ENCODE measurements at regions not wholly inside any gene's neighbourhood (a gene's known extent, or its start where the extent isn't known, plus 50 kb on each side); places are given as distances from the start of the nearest gene placed in this dataset.
"Not testable (repeated sequence)": the region's sequence is repeated elsewhere in the genome, so short reads cannot be mapped to it uniquely, and the experiment has no call there.

GRCh38 chr3:29005862-29006261 is 275.0 kb upstream of the RBMS3 start:
- Mint-ChIP-seq H3K4me1 (ENCODE audit: low read depth) (no peaks in the 10 kb centered on the region), H3K27me3 (no peaks in the 10 kb centered on the region), H3K9me3 (no peaks in the 10 kb centered on the region), H3K36me3 (ENCODE audit: low read depth) (no peaks in the 10 kb centered on the region), H3K27ac (no peak overlapping the region), H3K4me3 (no peak overlapping the region)
- intact Hi-C loops (cut with micrococcal nuclease): no loop called here

DNA sequence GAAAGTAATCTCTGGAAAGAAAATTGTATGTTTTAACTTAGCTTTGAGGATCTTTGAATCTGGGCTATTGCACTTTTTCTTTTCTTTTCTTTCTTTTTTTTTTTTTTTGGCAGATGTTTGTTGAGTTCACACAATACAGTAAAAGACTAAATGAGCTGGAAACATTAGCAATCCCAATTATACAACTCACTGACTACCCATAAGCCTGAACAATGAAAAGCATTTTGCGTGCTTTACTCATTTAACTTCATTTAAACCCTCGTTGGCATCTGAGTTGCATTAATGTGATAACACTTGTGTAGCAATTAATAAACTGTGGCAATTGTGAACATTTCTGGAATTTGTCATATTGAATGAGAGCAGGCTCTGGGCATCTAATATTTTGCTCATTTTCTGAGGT is 269.4 kb upstream of the RBMS3 start:
- intact Hi-C loops (cut with micrococcal nuclease): no loop called here
- Mint-ChIP-seq H3K9me3 (peaks cover 8% of the 10 kb centered on the region), H3K4me1 (ENCODE audit: low read depth) (no peaks in the 10 kb centered on the region), H3K27me3 (no peaks in the 10 kb centered on the region), H3K36me3 (ENCODE audit: low read depth) (no peaks in the 10 kb centered on the region), H3K27ac (no peak overlapping the region), H3K4me3 (no peak overlapping the region)

- H3K27ac Mint-ChIP-seq: no peak overlapping the region
- intact Hi-C loops (cut with micrococcal nuclease): no loop called here
- H3K27me3 Mint-ChIP-seq: no peaks in the 10 kb centered on the region
- no peak overlapping the region for H3K4me3 Mint-ChIP-seq
- no peaks in the 10 kb centered on the region for H3K4me1 Mint-ChIP-seq (ENCODE audit: low read depth)
- no peaks in the 10 kb centered on the region for H3K36me3 Mint-ChIP-seq (ENCODE audit: low read depth)
- H3K9me3 Mint-ChIP-seq: peaks cover 13% of the 10 kb centered on the region
Measured at GRCh38 chr3:29011966-29012365, 268.9 kb upstream of the RBMS3 start.

DNA sequence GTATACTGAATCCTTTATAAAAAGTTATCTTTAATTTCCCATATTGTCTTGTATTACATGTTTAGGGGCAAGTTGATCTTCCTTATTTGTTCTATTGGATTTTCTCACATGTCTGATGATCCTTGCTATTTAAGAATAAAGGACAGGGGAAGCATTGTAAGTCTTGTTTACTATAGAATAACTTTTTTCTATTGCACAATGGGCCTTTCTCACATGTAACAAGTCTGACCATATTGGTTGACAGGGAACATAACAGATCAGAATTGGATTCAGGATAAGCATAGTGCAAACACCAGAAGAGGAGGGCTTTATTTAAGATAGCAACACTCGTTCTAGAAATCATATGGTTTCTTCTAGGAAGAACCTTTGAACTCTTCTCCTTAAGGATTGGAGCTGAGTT is 257.9 kb upstream of the RBMS3 start:
- intact Hi-C loops (cut with micrococcal nuclease): no loop called here
- Mint-ChIP-seq H3K4me3 (no peak overlapping the region), H3K9me3 (peaks cover 19% of the 10 kb centered on the region), H3K27ac (no peak overlapping the region), H3K36me3 (ENCODE audit: low read depth) (no peaks in the 10 kb centered on the region), H3K4me1 (ENCODE audit: low read depth) (no peaks in the 10 kb centered on the region), H3K27me3 (no peaks in the 10 kb centered on the region)

DNA sequence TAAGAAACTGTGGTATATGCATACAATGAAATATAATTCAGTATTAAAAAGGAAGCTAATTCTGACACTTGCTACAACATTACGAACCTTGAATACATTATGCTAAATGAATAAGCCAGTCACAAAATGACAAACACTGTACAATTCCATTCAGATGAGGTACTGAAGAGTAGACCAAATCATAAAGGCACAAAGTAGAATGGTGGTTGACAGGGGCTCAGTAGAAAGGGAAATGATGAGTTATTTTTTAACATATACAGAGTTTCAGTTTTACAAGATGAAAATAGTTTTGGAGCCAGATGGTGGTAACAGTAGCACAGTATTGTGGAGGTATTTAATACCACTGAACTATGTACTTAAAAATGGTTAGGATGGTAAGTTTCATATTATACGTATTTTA is 254.6 kb upstream of the RBMS3 start:
- intact Hi-C loops (cut with micrococcal nuclease): no loop called here
- peaks cover 11% of the 10 kb centered on the region for H3K9me3 Mint-ChIP-seq
- H3K36me3 Mint-ChIP-seq (ENCODE audit: low read depth): no peaks in the 10 kb centered on the region
- H3K27me3 Mint-ChIP-seq: no peaks in the 10 kb centered on the region
- no peak overlapping the region for H3K4me3 Mint-ChIP-seq
- H3K4me1 Mint-ChIP-seq (ENCODE audit: low read depth): no peaks in the 10 kb centered on the region
- no peak overlapping the region for H3K27ac Mint-ChIP-seq

- intact Hi-C loops (cut with micrococcal nuclease): no loop called here
Measured at GRCh38 chr3:29026959-29027358, 253.9 kb upstream of the RBMS3 start.

DNA sequence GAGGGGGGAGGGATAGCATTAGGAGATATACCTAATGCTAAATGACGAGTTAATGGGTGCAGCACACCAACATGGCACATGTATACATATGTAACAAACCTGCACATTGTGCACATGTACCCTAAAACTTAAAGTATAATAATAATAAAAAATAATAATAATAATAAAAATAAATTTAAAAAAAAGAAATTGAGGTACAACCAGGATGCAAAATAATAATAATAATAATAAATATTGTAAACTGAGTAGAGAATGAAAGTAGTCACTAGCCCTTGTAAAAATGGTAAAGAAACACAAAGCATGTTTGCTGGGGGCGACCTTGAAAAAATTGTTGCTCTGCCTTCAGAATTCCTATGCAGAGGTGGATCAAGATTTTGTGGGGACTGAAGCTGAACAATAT is 249.7 kb upstream of the RBMS3 start:
- intact Hi-C loops (cut with micrococcal nuclease); H3K36me3 Mint-ChIP-seq (ENCODE audit: low read depth); H3K4me1 Mint-ChIP-seq (ENCODE audit: low read depth); H3K27ac Mint-ChIP-seq; H3K9me3 Mint-ChIP-seq; H3K27me3 Mint-ChIP-seq; H3K4me3 Mint-ChIP-seq: not testable (repeated sequence)

More at GRCh38 chr3:29026959-29027358, 253.9 kb upstream of the RBMS3 start:
- Mint-ChIP-seq H3K4me1 (ENCODE audit: low read depth) (no peaks in the 10 kb centered on the region), H3K36me3 (ENCODE audit: low read depth) (no peaks in the 10 kb centered on the region), H3K4me3 (no peak overlapping the region), H3K9me3 (peaks cover 11% of the 10 kb centered on the region), H3K27ac (no peak overlapping the region), H3K27me3 (no peaks in the 10 kb centered on the region)

- Mint-ChIP-seq H3K9me3 (peaks cover 24% of the 10 kb centered on the region), H3K27me3 (no peaks in the 10 kb centered on the region), H3K4me1 (ENCODE audit: low read depth) (no peaks in the 10 kb centered on the region), H3K36me3 (ENCODE audit: low read depth) (no peaks in the 10 kb centered on the region), H3K27ac (no peak overlapping the region), H3K4me3 (no peak overlapping the region)
- intact Hi-C loops (cut with micrococcal nuclease): no loop called here
Measured at GRCh38 chr3:29033511-29033910, 247.4 kb upstream of the RBMS3 start.

GRCh38 chr3:29050155-29050554 is 230.7 kb upstream of the RBMS3 start:
- H3K9me3 Mint-ChIP-seq: peaks cover 52% of the 10 kb centered on the region
- no peaks in the 10 kb centered on the region for H3K36me3 Mint-ChIP-seq (ENCODE audit: low read depth)
- H3K4me3 Mint-ChIP-seq: no peak overlapping the region
- no peaks in the 10 kb centered on the region for H3K4me1 Mint-ChIP-seq (ENCODE audit: low read depth)
- intact Hi-C loops (cut with micrococcal nuclease): no loop called here
- no peaks in the 10 kb centered on the region for H3K27me3 Mint-ChIP-seq
- H3K27ac Mint-ChIP-seq: no peak overlapping the region

- Mint-ChIP-seq H3K4me3 (no peak overlapping the region), H3K9me3 (peaks cover 78% of the 10 kb centered on the region), H3K27ac (no peak overlapping the region), H3K4me1 (ENCODE audit: low read depth) (no peaks in the 10 kb centered on the region), H3K36me3 (ENCODE audit: low read depth) (no peaks in the 10 kb centered on the region), H3K27me3 (no peaks in the 10 kb centered on the region)
- intact Hi-C loops (cut with micrococcal nuclease): no loop called here
Measured at GRCh38 chr3:29057326-29057725, 223.5 kb upstream of the RBMS3 start.

DNA sequence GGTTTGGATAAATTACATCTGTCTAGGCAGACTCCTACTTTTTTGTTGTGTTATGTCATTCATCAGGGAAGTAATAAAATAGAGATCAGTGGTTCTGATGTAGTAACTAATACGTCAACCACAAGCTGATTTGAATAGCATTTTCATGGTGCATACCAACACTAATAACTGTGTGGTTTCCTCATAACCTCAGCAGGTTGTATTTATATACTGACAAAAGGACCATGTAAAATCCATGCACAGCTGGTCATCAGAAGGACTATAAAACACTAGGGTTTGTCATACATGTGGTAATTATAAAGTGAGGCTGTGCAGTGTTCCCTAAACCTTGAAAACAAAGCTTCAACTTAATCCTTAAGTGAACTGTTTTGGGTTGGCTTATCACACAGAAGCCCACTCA is 216.8 kb upstream of the RBMS3 start:
- H3K9me3 Mint-ChIP-seq: peaks cover 14% of the 10 kb centered on the region
- H3K4me3 Mint-ChIP-seq: no peak overlapping the region
- no peaks in the 10 kb centered on the region for H3K36me3 Mint-ChIP-seq (ENCODE audit: low read depth)
- no peaks in the 10 kb centered on the region for H3K27me3 Mint-ChIP-seq
- intact Hi-C loops (cut with micrococcal nuclease): no loop called here
- no peak overlapping the region for H3K27ac Mint-ChIP-seq
- no peaks in the 10 kb centered on the region for H3K4me1 Mint-ChIP-seq (ENCODE audit: low read depth)

DNA sequence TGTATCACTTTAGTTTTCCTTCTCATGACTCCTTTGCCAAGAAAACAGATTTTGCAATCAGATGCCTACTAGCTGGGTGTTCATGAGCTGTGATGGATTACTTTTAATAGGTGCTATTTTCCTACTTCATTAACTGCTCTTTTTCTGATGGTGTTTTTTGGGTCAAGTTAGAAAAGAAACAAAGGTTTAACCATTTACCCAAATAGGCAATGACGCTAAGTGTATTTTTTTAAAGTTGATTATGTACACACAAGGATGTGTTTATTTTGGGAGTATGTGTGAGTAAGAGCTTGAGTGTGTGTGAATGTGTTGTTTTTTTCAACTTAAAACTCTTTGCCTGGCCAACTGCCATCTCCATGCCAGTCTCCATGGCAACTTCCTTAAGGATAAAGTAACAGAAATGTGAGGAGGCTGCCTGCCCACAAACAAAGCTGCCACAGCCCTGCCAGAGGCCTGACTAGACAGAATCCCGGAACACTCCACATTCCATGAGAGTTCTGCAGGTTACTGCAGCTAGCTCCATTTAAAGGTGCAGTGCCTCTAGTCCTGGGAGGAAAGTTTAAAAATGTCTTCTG is 215.6 kb upstream of the RBMS3 start:
- Mint-ChIP-seq H3K4me1 (ENCODE audit: low read depth) (no peaks in the 10 kb centered on the region), H3K27me3 (no peaks in the 10 kb centered on the region), H3K27ac (no peak overlapping the region), H3K4me3 (no peak overlapping the region), H3K9me3 (peaks cover 10% of the 10 kb centered on the region), H3K36me3 (ENCODE audit: low read depth) (no peaks in the 10 kb centered on the region)
- intact Hi-C loops (cut with micrococcal nuclease): no loop called here

- Mint-ChIP-seq H3K27me3 (no peaks in the 10 kb centered on the region), H3K36me3 (ENCODE audit: low read depth) (no peaks in the 10 kb centered on the region), H3K27ac (no peak overlapping the region), H3K4me3 (no peak overlapping the region), H3K9me3 (peaks cover 23% of the 10 kb centered on the region), H3K4me1 (ENCODE audit: low read depth) (no peaks in the 10 kb centered on the region)
- intact Hi-C loops (cut with micrococcal nuclease): no loop called here
Measured at GRCh38 chr3:29067007-29067406, 213.9 kb upstream of the RBMS3 start.

GRCh38 chr3:29070959-29071634 is 209.8 kb upstream of the RBMS3 start:
- Mint-ChIP-seq H3K4me3 (no peak overlapping the region), H3K9me3 (peaks cover 39% of the 10 kb centered on the region), H3K27ac (no peak overlapping the region), H3K36me3 (ENCODE audit: low read depth) (no peaks in the 10 kb centered on the region), H3K27me3 (no peaks in the 10 kb centered on the region), H3K4me1 (ENCODE audit: low read depth) (no peaks in the 10 kb centered on the region)
- intact Hi-C loops (cut with micrococcal nuclease): no loop called here

DNA sequence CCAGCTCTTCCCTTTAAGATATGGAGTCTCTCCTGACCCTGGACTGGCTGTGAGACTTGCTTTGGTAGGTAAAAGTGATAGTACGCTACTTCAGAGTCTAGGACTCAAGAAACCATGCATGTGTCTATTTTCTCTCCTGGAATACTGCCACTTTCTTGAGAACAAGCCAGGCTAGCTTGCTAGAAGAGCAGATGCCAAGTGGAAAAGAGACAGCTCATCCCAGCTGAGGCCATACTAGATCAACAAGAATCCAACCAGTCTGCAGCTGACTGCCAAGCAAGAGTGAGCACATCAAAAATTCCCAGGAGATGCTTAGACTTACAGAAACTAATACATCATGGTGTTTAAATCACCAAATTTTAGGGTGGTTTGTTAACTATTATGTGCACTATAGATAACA is 208.3 kb upstream of the RBMS3 start:
- Mint-ChIP-seq H3K36me3 (ENCODE audit: low read depth) (no peaks in the 10 kb centered on the region), H3K4me3 (no peak overlapping the region), H3K9me3 (peaks cover 39% of the 10 kb centered on the region), H3K4me1 (ENCODE audit: low read depth) (no peaks in the 10 kb centered on the region), H3K27ac (no peak overlapping the region), H3K27me3 (no peaks in the 10 kb centered on the region)
- intact Hi-C loops (cut with micrococcal nuclease): no loop called here

Measured in dendritic cell treated with granulocyte-macrophage colony-stimulating factor and Interleukin-4, amounts not matched to agents 40 ng/mL and 50 ng/mL, for 4 days (primary cell).